SK-N-SH treated with all-trans-retinoic acid at 6 μM for 48 hours (cell line): ENCODE measurements at regions not wholly inside any gene's neighbourhood (a gene's known extent, or its start where the extent isn't known, plus 50 kb on each side); places are given as distances from the start of the nearest gene placed in this dataset.

ENCODE experiments used
- ARNTL ChIP-seq: fragments of 450-650 bp; formaldehyde crosslinking; IDR thresholded peaks from 2 replicates; pipeline ENCODE4 v1.5.0; 2020; ENCODE audit warnings: low read depth, mild to moderate bottlenecking, moderate library complexity, borderline replicate concordance
- BACH2 ChIP-seq: fragments of 250-450 bp; sonication (Bioruptor Pico); IDR thresholded peaks from 2 replicates; pipeline ENCODE4 v1.9.0; 2021; ENCODE audit warnings: mild to moderate bottlenecking, borderline replicate concordance
- CSDC2 ChIP-seq: fragments of 250-450 bp; sonication (Bioruptor Pico); IDR thresholded peaks from 2 replicates; pipeline ENCODE4 v1.5.0; 2020; ENCODE audit warnings: mild to moderate bottlenecking, moderate library complexity
- ESRRG ChIP-seq: fragments of 250-450 bp; sonication (Bioruptor Pico); IDR thresholded peaks from 2 replicates; pipeline ENCODE4 v1.6.1; 2021; ENCODE audit warnings: mild to moderate bottlenecking
- ISL1 ChIP-seq: fragments of 250-450 bp; sonication (Bioruptor Pico); IDR thresholded peaks from 2 replicates; pipeline ENCODE4 v2.1.2; 2022; ENCODE audit warnings: mild to moderate bottlenecking, moderate library complexity
- PPARA ChIP-seq: fragments of 250-450 bp; sonication (Bioruptor Pico); IDR thresholded peaks from 2 replicates; pipeline ENCODE4 v1.5.0; 2020; ENCODE audit warnings: mild to moderate bottlenecking, borderline replicate concordance
- RARB ChIP-seq: fragments of 250-450 bp; sonication (Bioruptor Pico); IDR thresholded peaks from 2 replicates; pipeline ENCODE4 v1.8.0; 2021; ENCODE audit warnings: mild to moderate bottlenecking, moderate library complexity
- ZFP3 ChIP-seq: fragments of 250-450 bp; sonication (Bioruptor Pico); IDR thresholded peaks from 2 replicates; pipeline ENCODE4 v1.5.0; 2020; ENCODE audit warnings: mild to moderate bottlenecking, moderate library complexity
- ZNF70 ChIP-seq: fragments of 450-650 bp; formaldehyde crosslinking; IDR thresholded peaks from 2 replicates; pipeline ENCODE4 v1.5.0; 2020; ENCODE audit warnings: mild to moderate bottlenecking, moderate library complexity
- TF ChIP-seq, protein P1 (sequence below): fragments of 250-450 bp; sonication (Bioruptor Pico); IDR thresholded peaks from 2 replicates; pipeline ENCODE4 v1.8.0; 2020; ENCODE audit warnings: mild to moderate bottlenecking, moderate library complexity, borderline replicate concordance

DNA sequence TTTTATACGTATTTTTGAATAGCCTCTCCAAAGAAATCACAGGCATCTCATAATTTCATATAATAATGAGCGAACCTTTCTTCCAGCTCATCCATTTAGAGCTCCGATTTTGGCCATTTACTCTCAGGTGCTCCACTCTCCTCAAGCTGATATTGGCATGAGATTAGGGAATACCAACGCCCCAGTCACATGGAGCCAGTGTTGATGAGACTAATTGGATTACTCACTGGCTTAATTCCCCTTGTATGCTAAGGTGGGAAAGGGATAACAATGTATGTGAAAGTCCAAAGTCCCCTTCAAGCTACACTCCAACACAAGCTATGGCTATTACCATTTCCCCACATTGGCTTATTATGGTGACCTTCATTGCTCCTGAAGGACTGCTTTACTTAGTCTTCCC is 76.6 kb upstream of the NAV3 start:
- TF ChIP-seq, protein P1, sequence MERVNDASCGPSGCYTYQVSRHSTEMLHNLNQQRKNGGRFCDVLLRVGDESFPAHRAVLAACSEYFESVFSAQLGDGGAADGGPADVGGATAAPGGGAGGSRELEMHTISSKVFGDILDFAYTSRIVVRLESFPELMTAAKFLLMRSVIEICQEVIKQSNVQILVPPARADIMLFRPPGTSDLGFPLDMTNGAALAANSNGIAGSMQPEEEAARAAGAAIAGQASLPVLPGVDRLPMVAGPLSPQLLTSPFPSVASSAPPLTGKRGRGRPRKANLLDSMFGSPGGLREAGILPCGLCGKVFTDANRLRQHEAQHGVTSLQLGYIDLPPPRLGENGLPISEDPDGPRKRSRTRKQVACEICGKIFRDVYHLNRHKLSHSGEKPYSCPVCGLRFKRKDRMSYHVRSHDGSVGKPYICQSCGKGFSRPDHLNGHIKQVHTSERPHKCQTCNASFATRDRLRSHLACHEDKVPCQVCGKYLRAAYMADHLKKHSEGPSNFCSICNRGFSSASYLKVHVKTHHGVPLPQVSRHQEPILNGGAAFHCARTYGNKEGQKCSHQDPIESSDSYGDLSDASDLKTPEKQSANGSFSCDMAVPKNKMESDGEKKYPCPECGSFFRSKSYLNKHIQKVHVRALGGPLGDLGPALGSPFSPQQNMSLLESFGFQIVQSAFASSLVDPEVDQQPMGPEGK: no peak
- TF ChIP-seq ARNTL (CRISPR knock-in tag): no peak
- no peak for TF ChIP-seq BACH2
- no peak for TF ChIP-seq PPARA (CRISPR knock-in tag)
- no peak for TF ChIP-seq ZNF70
- no peak for TF ChIP-seq RARB (CRISPR knock-in tag)
- TF ChIP-seq ESRRG (CRISPR knock-in tag): no peak
- TF ChIP-seq ZFP3 (CRISPR knock-in tag): no peak
- no peak for TF ChIP-seq ISL1 (CRISPR knock-in tag)
- no peak for TF ChIP-seq CSDC2 (CRISPR knock-in tag)
